ENCODE measurements at regions not wholly inside any gene's neighbourhood (a gene's known extent, or its start where the extent isn't known, plus 50 kb on each side); places are given as distances from the start of the nearest gene placed in this dataset.
A peak's percentile ranks its signal among the peaks of the same experiment; 100 is the strongest.
"Not testable (repeated sequence)": the region's sequence is repeated elsewhere in the genome, so short reads cannot be mapped to it uniquely, and the experiment has no call there.

DNA sequence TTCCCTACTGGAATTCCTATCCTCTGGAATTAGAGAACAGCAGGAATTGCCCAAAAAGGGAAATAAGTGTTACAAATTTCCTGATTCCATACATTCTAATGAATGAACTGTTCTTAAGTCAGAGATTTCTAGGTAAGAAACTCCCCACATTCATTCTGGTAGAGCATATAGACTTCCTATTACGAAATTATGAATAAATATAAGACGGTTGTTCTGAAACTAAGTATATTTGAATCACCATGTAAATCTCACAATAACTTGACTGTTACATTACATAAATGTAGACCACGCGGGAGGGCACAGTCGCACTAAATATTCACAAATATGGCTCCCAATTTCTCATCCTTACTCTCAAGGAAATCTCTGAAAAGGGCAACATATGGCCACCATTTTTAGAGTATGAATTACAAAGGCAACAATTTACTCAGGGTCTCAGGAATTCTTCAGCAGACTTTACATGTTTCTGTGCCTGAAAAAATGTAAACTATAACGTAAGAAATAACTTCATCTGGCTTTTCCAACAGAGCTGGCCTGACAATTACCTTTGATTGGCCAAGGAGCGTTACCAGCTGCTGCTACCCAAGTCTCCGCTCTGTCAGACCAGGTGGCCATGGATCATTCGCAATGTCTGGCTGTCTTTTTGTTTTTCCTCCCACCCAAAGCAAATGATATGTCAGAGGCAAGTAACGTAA lies 115.8 kb downstream of the MPP7 start:
- DNase-seq (ENCODE audit: low spot score): no peak

- no peak for DNase-seq (ENCODE audit: low spot score)
Observed at GRCh38 chr10:28186461-28186860, 116.4 kb downstream of the MPP7 start.

- DNase-seq (ENCODE audit: low spot score): no peak
Observed at GRCh38 chr10:28184810-28185209, 118.1 kb downstream of the MPP7 start.

- peak; percentile 9 for DNase-seq (ENCODE audit: low spot score)
Observed at GRCh38 chr10:28181478-28182096, 121.3 kb downstream of the MPP7 start.

GRCh38 chr10:28180654-28181053 lies 122.2 kb downstream of the MPP7 start:
- peak; percentile 42 for DNase-seq (ENCODE audit: low spot score)

GRCh38 chr10:28179743-28180099 lies 123.1 kb downstream of the MPP7 start:
- no peak for DNase-seq (ENCODE audit: low spot score)

DNA sequence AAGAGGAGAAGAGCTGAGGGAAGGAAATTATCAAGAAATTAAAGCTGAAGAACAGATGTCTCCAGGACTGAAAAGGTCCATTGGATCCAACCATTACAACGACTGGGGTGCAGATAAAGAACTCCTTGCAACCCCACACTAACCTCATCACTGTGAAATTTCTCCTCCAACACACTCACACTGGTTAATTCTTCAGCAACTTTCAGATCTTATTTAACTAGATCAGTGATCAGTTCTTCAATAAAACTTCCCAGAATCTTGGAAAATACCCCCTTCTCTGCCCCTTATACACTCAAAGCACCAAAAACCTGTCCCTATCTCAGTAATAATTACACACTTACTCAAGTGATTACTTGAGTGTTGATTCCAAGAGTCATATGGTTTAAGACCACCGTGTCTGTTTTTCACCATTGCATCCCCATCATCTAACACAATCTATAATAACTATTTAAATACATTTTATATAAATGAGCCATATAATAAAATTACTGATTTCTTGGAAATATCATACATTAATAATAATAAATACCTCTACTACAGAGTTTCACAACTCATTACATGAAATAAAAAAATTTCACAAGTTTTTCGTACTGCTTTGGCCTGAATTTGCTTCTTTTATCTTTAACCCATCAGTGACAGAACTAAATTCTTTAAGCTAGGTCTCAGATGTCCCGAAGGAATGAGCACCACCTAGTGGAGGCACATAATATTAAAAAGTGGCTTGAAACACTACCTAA lies 123.7 kb downstream of the MPP7 start:
- peak; percentile 75 for DNase-seq (ENCODE audit: low spot score)

- no peak for DNase-seq (ENCODE audit: low spot score)
Observed at GRCh38 chr10:28177944-28178637, 124.8 kb downstream of the MPP7 start.

GRCh38 chr10:28176498-28176897 lies 126.4 kb downstream of the MPP7 start:
- not testable (repeated sequence) for DNase-seq (ENCODE audit: low spot score)

- DNase-seq (ENCODE audit: low spot score): no peak
Observed at GRCh38 chr10:28172223-28172610, 130.6 kb downstream of the MPP7 start.

GRCh38 chr10:28171468-28172222 lies 131.2 kb downstream of the MPP7 start:
- no peak for DNase-seq (ENCODE audit: low spot score)

GRCh38 chr10:28169525-28169924 lies 133.3 kb downstream of the MPP7 start:
- no peak for DNase-seq (ENCODE audit: low spot score)

DNA sequence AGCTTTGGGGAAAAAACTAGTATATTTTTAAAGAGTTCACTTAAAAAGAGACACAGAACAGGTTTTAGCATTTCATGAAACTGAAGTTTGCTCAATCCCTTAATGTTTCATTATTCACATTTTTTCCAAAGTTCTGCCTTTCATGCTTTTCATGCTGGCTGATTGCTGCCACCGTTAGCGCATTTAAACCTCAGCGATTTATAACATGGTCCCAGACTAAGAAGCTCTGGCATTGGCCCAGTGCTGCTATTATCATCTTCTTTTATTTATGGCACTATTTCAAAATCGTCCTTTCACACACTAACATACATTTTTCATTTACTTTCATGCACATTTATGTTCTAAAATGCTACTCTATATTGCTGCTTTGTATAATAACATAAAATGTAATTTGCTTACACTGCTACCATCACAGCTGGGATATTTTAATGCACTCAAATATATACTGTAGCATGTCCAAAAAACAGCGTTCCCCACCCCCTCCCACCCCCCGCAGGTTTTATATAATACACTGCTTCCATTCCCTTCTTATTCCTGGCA lies 141.9 kb downstream of the MPP7 start:
- no peak for DNase-seq (ENCODE audit: low spot score)

DNA sequence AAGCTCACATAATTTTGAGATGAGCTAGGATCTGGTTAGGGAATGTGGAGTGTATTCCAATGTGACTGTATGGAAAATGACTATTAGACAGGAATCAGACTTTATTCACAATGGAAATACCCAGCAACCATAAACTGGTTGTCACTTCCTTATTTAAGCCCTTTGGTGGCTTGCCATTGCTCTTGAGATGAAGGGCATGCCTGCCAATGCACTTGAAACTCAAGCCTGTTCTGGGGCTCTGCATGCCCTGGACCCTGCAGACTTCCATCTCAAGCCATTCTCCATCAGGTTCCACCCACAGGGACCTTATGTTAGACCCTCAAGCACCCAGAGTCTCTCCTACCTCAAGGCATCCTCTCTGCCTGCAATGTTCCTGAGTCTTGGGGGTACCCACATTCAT lies 145.5 kb downstream of the MPP7 start:
- no peak for DNase-seq (ENCODE audit: low spot score)

DNA sequence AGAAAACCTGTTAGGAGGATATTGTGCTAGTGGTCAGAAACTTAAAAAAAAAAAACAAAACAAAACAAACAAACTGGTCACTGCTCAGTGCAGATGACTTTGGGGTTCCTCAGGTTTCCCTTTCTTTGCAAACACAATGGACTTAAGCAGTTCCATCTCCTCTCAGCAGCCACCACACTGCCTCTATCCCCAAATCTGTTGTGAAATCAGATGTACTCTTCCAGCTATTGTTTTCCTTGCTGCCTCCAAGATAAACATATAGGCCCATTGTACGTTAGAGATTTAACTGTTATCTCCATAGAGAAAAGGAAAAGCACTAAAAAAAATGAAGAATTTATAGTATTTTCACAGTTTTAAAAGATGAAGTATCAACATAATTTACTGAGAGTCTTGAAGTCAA lies 147.1 kb downstream of the MPP7 start:
- DNase-seq (ENCODE audit: low spot score): no peak

- DNase-seq (ENCODE audit: low spot score): no peak
Observed at GRCh38 chr10:28151636-28152035, 151.2 kb downstream of the MPP7 start.

GRCh38 chr10:28149746-28150145 lies 150.9 kb upstream of the ODAD2 start:
- no peak for DNase-seq (ENCODE audit: low spot score)

- DNase-seq (ENCODE audit: low spot score): no peak
Observed at GRCh38 chr10:28147706-28148105, 148.8 kb upstream of the ODAD2 start.

- no peak for DNase-seq (ENCODE audit: low spot score)
Observed at GRCh38 chr10:28139138-28139537, 140.3 kb upstream of the ODAD2 start.

DNA sequence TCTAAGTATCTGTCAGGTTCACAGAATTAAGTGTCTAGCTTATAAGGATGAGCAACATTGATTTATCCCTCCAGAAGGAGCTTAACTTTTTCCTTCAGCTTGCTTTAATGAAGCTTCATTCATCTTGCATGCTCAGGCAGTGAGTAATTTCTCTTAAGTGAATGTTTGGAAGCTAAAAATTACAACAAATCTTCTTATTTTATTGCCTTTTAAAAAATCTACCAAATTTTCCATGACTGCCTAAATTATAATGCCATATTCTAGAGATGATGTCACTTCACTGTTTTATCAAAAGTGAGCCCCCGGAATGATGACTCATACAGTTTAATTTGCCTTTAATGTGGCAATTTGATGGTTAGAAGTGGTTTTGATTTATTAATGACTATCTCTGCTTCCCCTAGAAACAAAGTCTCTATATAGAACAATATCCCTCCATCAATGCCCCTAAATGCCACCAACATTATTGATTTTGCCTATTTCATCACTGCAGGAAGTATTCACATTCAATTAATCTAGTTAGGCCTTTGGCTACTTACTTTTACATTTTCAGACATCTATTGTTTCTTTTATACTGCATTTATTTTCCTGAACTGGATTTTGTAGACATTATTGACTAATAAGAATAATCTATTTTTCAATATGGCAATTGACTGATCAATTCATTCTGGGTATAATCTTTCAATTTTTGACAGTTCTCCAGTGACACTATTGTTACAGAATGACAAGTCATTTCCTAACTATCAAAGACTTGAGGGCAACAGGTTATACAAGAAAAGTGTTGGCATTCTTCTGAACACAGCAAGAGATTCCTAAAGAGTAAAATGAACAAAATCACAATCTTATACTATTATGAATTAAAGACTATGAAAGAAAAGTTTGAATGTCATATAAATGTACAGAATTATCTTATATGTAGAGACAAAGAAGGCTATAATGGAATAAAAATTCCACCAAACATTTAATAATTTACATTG lies 139.3 kb upstream of the ODAD2 start:
- DNase-seq (ENCODE audit: low spot score): no peak

DNA sequence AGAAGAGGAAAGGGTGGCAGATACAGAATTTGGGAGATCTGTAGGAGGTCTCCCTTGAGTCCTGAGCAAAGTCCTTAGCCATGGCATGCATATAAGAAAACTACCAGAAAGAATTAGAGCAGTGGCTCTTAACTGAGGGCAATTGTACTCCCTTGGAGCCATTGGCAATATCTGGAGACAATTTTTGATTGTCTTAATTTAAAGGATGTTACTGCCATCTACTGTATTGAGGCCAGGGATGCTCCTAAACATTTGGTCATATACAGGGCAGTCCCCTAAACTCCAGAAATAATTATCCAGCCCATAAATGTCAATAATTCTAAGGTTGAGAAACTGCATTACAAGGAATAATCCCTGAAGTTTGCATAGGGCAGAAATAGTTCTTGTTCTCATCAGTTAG lies 136.4 kb upstream of the ODAD2 start:
- no peak for DNase-seq (ENCODE audit: low spot score)
